ENCODE measurements at regions not wholly inside any gene's neighbourhood (a gene's known extent, or its start where the extent isn't known, plus 50 kb on each side); places are given as distances from the start of the nearest gene placed in this dataset.
A peak's percentile ranks its signal among the peaks of the same experiment; 100 is the strongest.

DNA sequence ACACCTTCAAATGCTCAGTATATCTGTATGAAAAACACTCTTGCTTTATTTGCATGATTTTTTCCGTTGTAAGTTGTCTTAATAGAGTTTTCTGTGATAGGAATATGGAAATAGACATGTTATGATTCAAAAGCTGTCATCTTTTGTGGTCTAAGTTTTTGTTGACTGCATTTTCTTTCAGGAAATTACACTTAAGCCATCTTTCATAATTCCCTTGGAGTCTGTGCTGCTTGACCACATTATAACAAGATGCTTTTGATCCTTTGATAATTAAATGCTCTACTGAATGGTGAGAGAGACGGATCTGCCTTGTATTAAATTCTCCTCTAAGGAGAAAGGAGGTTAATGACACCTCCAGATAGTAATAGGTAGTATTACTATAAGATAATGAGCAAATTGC, 272.8 kb upstream of the DAAM1 start:
- CTCF ChIA-PET = no interaction called here
- WGBS (ENCODE audit: low lambda C conversion rate) = 77% methylated on average over 2 of the region's 2 CpGs
- DNase-seq = no peak

GRCh38 chr14:58918066-58918738, 270.3 kb upstream of the DAAM1 start:
- POLR2A ChIA-PET = no interaction called here
- no peak for DNase-seq
- H4K20me1 ChIP-seq (ENCODE audit: insufficient read depth) = no peaks in the 10 kb centered on the region
- CTCF ChIA-PET = no interaction called here
- no peaks in the 10 kb centered on the region for H3K9me3 ChIP-seq
- H3K27me3 ChIP-seq (ENCODE audit: insufficient read depth) = no peaks in the 10 kb centered on the region
- H3K4me1 ChIP-seq (ENCODE audit: control insufficient read depth in 1 of 2, insufficient read depth in 2 of 2, low read depth in 1 of 2, low read length in 1 of 2) = peaks cover 3 to 5% of the 10 kb centered on the region in 2 experiments; a peak in 2 of 4 replicates
- no peak overlapping the region for H3K4me2 ChIP-seq
- WGBS (ENCODE audit: low lambda C conversion rate) = 65% methylated on average over 5 of the region's 6 CpGs
- H3K9me2 ChIP-seq = no peaks in the 10 kb centered on the region
- TF ChIP-seq FOSL2 (IDR thresholded peaks at IDR 0.05; ENCODE audit: borderline replicate concordance, low read depth) = peak; percentile 31; the same call in 1 of the 2 replicates
- TF ChIP-seq, protein P1, sequence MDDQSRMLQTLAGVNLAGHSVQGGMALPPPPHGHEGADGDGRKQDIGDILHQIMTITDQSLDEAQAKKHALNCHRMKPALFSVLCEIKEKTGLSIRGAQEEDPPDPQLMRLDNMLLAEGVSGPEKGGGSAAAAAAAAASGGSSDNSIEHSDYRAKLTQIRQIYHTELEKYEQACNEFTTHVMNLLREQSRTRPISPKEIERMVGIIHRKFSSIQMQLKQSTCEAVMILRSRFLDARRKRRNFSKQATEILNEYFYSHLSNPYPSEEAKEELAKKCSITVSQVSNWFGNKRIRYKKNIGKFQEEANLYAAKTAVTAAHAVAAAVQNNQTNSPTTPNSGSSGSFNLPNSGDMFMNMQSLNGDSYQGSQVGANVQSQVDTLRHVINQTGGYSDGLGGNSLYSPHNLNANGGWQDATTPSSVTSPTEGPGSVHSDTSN (IDR thresholded peaks at IDR 0.05) = peak; percentile 49; the same call in 1 of the 2 replicates
- TF ChIP-seq TEAD4 (IDR thresholded peaks at IDR 0.05; ENCODE audit: borderline replicate concordance, insufficient read depth) = no peak
- 0 out of 2 replicates have a peak overlapping the region, but pooled peaks have one; percentile 44 for H2AFZ ChIP-seq (ENCODE audit: low read depth)
- no peak overlapping the region for H3K9ac ChIP-seq
- no peaks in the 10 kb centered on the region for H3K79me2 ChIP-seq (ENCODE audit: insufficient read depth)
- H3K36me3 ChIP-seq (replicated peaks in 1 of 2; ENCODE audit: control insufficient read depth in 1 of 2, insufficient read depth in 2 of 2, low read length in 1 of 2) = no peaks in the 10 kb centered on the region
- H3K4me3 ChIP-seq (ENCODE audit: low read depth in 2 of 2, low read length in 1 of 2) = no peak overlapping the region
- H3K27ac ChIP-seq (ENCODE audit: low read depth in 2 of 2, low read length in 1 of 2) = no peak overlapping the region
- no peaks in the 10 kb centered on the region for H3F3A ChIP-seq (replicated peaks; ENCODE audit: insufficient read depth)

More for the DNA sequence above, 272.8 kb upstream of the DAAM1 start:
- Histone ChIP-seq H2AFZ (ENCODE audit: low read depth) (no peak overlapping the region), H3K27me3 (ENCODE audit: insufficient read depth) (no peaks in the 10 kb centered on the region), H3K9me3 (no peaks in the 10 kb centered on the region), H3K9ac (no peak overlapping the region), H3K9me2 (no peaks in the 10 kb centered on the region), H4K20me1 (ENCODE audit: insufficient read depth) (no peaks in the 10 kb centered on the region), H3K79me2 (ENCODE audit: insufficient read depth) (no peaks in the 10 kb centered on the region), H3K27ac (ENCODE audit: low read depth in 2 of 2, low read length in 1 of 2) (no peak overlapping the region), H3K4me3 (ENCODE audit: low read depth in 2 of 2, low read length in 1 of 2) (no peak overlapping the region), H3K4me1 (ENCODE audit: control insufficient read depth in 1 of 2, insufficient read depth in 2 of 2, low read depth in 1 of 2, low read length in 1 of 2) (peaks cover 3 to 5% of the 10 kb centered on the region in 2 experiments; a peak in 2 of 4 replicates), H3F3A (replicated peaks; ENCODE audit: insufficient read depth) (no peaks in the 10 kb centered on the region), H3K4me2 (no peak overlapping the region), H3K36me3 (replicated peaks in 1 of 2; ENCODE audit: control insufficient read depth in 1 of 2, insufficient read depth in 2 of 2, low read length in 1 of 2) (no peaks in the 10 kb centered on the region)
- POLR2A ChIA-PET = no interaction called here
- TF ChIP-seq, protein P2, sequence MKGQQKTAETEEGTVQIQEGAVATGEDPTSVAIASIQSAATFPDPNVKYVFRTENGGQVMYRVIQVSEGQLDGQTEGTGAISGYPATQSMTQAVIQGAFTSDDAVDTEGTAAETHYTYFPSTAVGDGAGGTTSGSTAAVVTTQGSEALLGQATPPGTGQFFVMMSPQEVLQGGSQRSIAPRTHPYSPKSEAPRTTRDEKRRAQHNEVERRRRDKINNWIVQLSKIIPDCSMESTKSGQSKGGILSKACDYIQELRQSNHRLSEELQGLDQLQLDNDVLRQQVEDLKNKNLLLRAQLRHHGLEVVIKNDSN (IDR thresholded peaks at IDR 0.05; ENCODE audit: borderline replicate concordance, low read depth) = no peak
- TF ChIP-seq FOSL2 (IDR thresholded peaks at IDR 0.05; ENCODE audit: borderline replicate concordance, low read depth) (no peak), TEAD4 (IDR thresholded peaks at IDR 0.05; ENCODE audit: borderline replicate concordance, insufficient read depth) (no peak), FOXJ3 (CRISPR knock-in tag; IDR thresholded peaks at IDR 0.05) (no peak), MXI1 (IDR thresholded peaks at IDR 0.05; ENCODE audit: low read depth, low read length) (no peak)

DNA sequence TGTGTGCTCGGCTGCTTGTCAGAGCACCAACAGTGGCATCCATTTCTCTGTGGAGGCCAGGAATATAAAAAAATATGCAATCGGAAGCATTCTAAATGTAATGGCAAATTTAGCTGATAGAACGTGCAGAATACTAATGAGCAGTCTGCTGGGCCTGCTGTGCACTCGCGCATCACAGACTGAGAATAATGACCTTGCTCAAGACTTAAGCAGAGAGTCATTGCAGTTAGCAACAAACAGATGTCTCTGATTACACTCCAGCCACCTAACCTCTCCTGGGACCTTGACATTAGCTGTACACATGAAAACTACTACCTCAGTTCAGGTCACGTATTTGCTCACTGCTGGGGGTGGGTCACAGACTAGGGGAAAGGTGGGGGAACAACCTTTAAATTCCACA, 269.2 kb upstream of the DAAM1 start:
- H3F3A ChIP-seq (replicated peaks; ENCODE audit: insufficient read depth) = no peaks in the 10 kb centered on the region
- H3K4me1 ChIP-seq (ENCODE audit: control insufficient read depth in 1 of 2, insufficient read depth in 2 of 2, low read depth in 1 of 2, low read length in 1 of 2) = peaks cover 3 to 5% of the 10 kb centered on the region in 2 experiments; a peak in 2 of 4 replicates
- 93% methylated on average over 6 of the region's 6 CpGs for WGBS (ENCODE audit: low lambda C conversion rate)
- POLR2A ChIA-PET = no interaction called here
- H4K20me1 ChIP-seq (ENCODE audit: insufficient read depth) = no peaks in the 10 kb centered on the region
- CTCF ChIA-PET = no interaction called here
- no peaks in the 10 kb centered on the region for H3K9me2 ChIP-seq
- H3K27me3 ChIP-seq (ENCODE audit: insufficient read depth) = no peaks in the 10 kb centered on the region
- no peaks in the 10 kb centered on the region for H3K36me3 ChIP-seq (replicated peaks in 1 of 2; ENCODE audit: control insufficient read depth in 1 of 2, insufficient read depth in 2 of 2, low read length in 1 of 2)
- no peak overlapping the region for H3K27ac ChIP-seq (ENCODE audit: low read depth in 2 of 2, low read length in 1 of 2)
- H2AFZ ChIP-seq (ENCODE audit: low read depth) = no peak overlapping the region
- no peak for DNase-seq
- H3K4me2 ChIP-seq = no peak overlapping the region
- H3K4me3 ChIP-seq (ENCODE audit: low read depth in 2 of 2, low read length in 1 of 2) = no peak overlapping the region
- no peaks in the 10 kb centered on the region for H3K9me3 ChIP-seq
- no peak overlapping the region for H3K9ac ChIP-seq
- H3K79me2 ChIP-seq (ENCODE audit: insufficient read depth) = no peaks in the 10 kb centered on the region
- TF ChIP-seq RXRA (IDR thresholded peaks at IDR 0.05; ENCODE audit: borderline replicate concordance, low read depth) (no peak), EZH2phosphoT487 (IDR thresholded peaks at IDR 0.05; ENCODE audit: borderline replicate concordance, low read depth) (no peak), NRF1 (IDR thresholded peaks at IDR 0.05; ENCODE audit: low read depth, low read length) (no peak), FOXM1 (IDR thresholded peaks at IDR 0.05; ENCODE audit: low read depth) (no peak), RAD21 (IDR thresholded peaks at IDR 0.05; ENCODE audit: low read length) (no peak), CHD2 (IDR thresholded peaks at IDR 0.05; ENCODE audit: low read length, partially characterized antibody) (no peak), GABPA (IDR thresholded peaks at IDR 0.05; ENCODE audit: low read depth) (no peak), ELF1 (IDR thresholded peaks at IDR 0.05) (no peak), GATA2 (CRISPR knock-in tag; IDR thresholded peaks at IDR 0.05) (no peak), NFIC (IDR thresholded peaks at IDR 0.05; ENCODE audit: borderline replicate concordance) (no peak), MXI1 (IDR thresholded peaks at IDR 0.05; ENCODE audit: low read depth, low read length) (no peak), TAF1 (IDR thresholded peaks at IDR 0.05; ENCODE audit: borderline replicate concordance, low read depth, low read length) (no peak)
- TF ChIP-seq, protein P3, sequence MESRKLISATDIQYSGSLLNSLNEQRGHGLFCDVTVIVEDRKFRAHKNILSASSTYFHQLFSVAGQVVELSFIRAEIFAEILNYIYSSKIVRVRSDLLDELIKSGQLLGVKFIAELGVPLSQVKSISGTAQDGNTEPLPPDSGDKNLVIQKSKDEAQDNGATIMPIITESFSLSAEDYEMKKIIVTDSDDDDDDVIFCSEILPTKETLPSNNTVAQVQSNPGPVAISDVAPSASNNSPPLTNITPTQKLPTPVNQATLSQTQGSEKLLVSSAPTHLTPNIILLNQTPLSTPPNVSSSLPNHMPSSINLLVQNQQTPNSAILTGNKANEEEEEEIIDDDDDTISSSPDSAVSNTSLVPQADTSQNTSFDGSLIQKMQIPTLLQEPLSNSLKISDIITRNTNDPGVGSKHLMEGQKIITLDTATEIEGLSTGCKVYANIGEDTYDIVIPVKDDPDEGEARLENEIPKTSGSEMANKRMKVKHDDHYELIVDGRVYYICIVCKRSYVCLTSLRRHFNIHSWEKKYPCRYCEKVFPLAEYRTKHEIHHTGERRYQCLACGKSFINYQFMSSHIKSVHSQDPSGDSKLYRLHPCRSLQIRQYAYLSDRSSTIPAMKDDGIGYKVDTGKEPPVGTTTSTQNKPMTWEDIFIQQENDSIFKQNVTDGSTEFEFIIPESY (IDR thresholded peaks at IDR 0.05; ENCODE audit: borderline replicate concordance, low read depth) = no peak
